HTR-8/SVneo (cell line): ENCODE measurements at regions not wholly inside any gene's neighbourhood (a gene's known extent, or its start where the extent isn't known, plus 50 kb on each side); places are given as distances from the start of the nearest gene placed in this dataset.
"Not testable (repeated sequence)": the region's sequence is repeated elsewhere in the genome, so short reads cannot be mapped to it uniquely, and the experiment has no call there.

Source experiments
- DNase-seq: peaks from one replicate; pipeline ENCODE4 v3.0.0; 2011; ENCODE audit warnings: low spot score, mixed read lengths; ENCODE audit not compliant: insufficient read length
- FAIRE-seq: peaks from 2 replicates; lab custom pipeline; 2011; peaks lifted over from hg19 to GRCh38; lab: Jason Lieb, UNC

GRCh38 chr7:52791176-52791700, 244.2 kb upstream of the POM121L12 start:
- DNase-seq: no peak
- no peak for FAIRE-seq

- FAIRE-seq (no peak), DNase-seq (no peak)
These were observed 249.3 kb upstream of the POM121L12 start for GRCh38 chr7:52786174-52786573.

GRCh38 chr7:52782348-52782747, 253.1 kb upstream of the POM121L12 start:
- no peak for DNase-seq
- no peak for FAIRE-seq

- FAIRE-seq: no peak
- no peak for DNase-seq
These were observed 254.2 kb upstream of the POM121L12 start for GRCh38 chr7:52781250-52781649.

GRCh38 chr7:52779004-52779403, 256.4 kb upstream of the POM121L12 start:
- FAIRE-seq (no peak), DNase-seq (no peak)

GRCh38 chr7:52777051-52777822, 258.2 kb upstream of the POM121L12 start:
- no peak for DNase-seq
- FAIRE-seq: no peak

- DNase-seq (no peak), FAIRE-seq (no peak)
These were observed 259.6 kb upstream of the POM121L12 start for GRCh38 chr7:52775876-52776275.

- no peak for DNase-seq
- FAIRE-seq: no peak
These were observed 264.3 kb upstream of the POM121L12 start for GRCh38 chr7:52771177-52771576.

GRCh38 chr7:52764492-52765169, 270.8 kb upstream of the POM121L12 start:
- DNase-seq (no peak), FAIRE-seq (no peak)

- FAIRE-seq: no peak
- DNase-seq: no peak
These were observed 277.1 kb upstream of the POM121L12 start for GRCh38 chr7:52758356-52758755.

GRCh38 chr7:52753855-52754254, 281.6 kb upstream of the POM121L12 start:
- FAIRE-seq: no peak

GRCh38 chr7:52752891-52753290, 282.5 kb upstream of the POM121L12 start:
- FAIRE-seq (no peak), DNase-seq (no peak)

More at GRCh38 chr7:52753855-52754254, 281.6 kb upstream of the POM121L12 start:
- no peak for DNase-seq

- FAIRE-seq (no peak), DNase-seq (no peak)
These were observed 285.6 kb upstream of the POM121L12 start for GRCh38 chr7:52749880-52750279.

GRCh38 chr7:52747817-52748216, 287.6 kb upstream of the POM121L12 start:
- DNase-seq (no peak), FAIRE-seq (no peak)

- FAIRE-seq: no peak
- no peak for DNase-seq
These were observed 293.7 kb upstream of the POM121L12 start for GRCh38 chr7:52741670-52742290.

GRCh38 chr7:52735656-52736055, 299.8 kb upstream of the POM121L12 start:
- FAIRE-seq: peak; percentile 13
- no peak for DNase-seq

- not testable (repeated sequence) for FAIRE-seq, DNase-seq
These were observed 306.8 kb upstream of the POM121L12 start for GRCh38 chr7:52728683-52729082.

- no peak for DNase-seq
- FAIRE-seq: no peak
These were observed 307.8 kb upstream of the POM121L12 start for GRCh38 chr7:52727632-52728031.

GRCh38 chr7:52726986-52727385, 308.4 kb upstream of the POM121L12 start:
- DNase-seq: no peak
- no peak for FAIRE-seq

GRCh38 chr7:52726493-52726892, 308.9 kb upstream of the POM121L12 start:
- no peak for DNase-seq
- FAIRE-seq: no peak

GRCh38 chr7:52723606-52724005, 311.8 kb upstream of the POM121L12 start:
- FAIRE-seq: no peak

More at GRCh38 chr7:52723606-52724005, 311.8 kb upstream of the POM121L12 start:
- no peak for DNase-seq
